Stimulated activated CD4-positive, alpha-beta T cell treated with anti-CD3 and anti-CD28 coated beads, Interleukin-1b, Interleukin-23, amount 100 ng/mL, for 24 hours (primary cell): ENCODE measurements at regions not wholly inside any gene's neighbourhood (a gene's known extent, or its start where the extent isn't known, plus 50 kb on each side); places are given as distances from the start of the nearest gene placed in this dataset.
"Not testable (repeated sequence)": the region's sequence is repeated elsewhere in the genome, so short reads cannot be mapped to it uniquely, and the experiment has no call there.

Experiments used
- DNase-seq, 4 experiments: peaks; one replicate each; pipeline ENCODE4 v3.0.0-alpha.2; 2020; ENCODE audit warnings: low read depth in 4 of 4, low spot score in 1 of 4

GRCh38 chr10:111560027-111560426 lies 483.2 kb downstream of the ADRA2A start:
- no peak for DNase-seq

GRCh38 chr10:111561124-111561523 lies 484.3 kb downstream of the ADRA2A start:
- no peak for DNase-seq

GRCh38 chr10:111565542-111565941 lies 488.7 kb downstream of the ADRA2A start:
- DNase-seq: no peak

- DNase-seq: no peak
Observed at GRCh38 chr10:111578076-111578475, 501.2 kb downstream of the ADRA2A start.

GRCh38 chr10:111579473-111579872 lies 502.6 kb downstream of the ADRA2A start:
- no peak for DNase-seq

- DNase-seq: no peak
Observed at GRCh38 chr10:111590703-111591102, 513.9 kb downstream of the ADRA2A start.

GRCh38 chr10:111593578-111593977 lies 516.7 kb downstream of the ADRA2A start:
- DNase-seq: no peak

GRCh38 chr10:111595173-111595572 lies 518.3 kb downstream of the ADRA2A start:
- DNase-seq: no peak

- peak; percentile 0 to 13 (median 10) for DNase-seq
Observed at GRCh38 chr10:111598433-111599059, 521.7 kb downstream of the ADRA2A start.

GRCh38 chr10:111599943-111600342 lies 523.1 kb downstream of the ADRA2A start:
- no peak for DNase-seq

GRCh38 chr10:111600772-111601171 lies 523.9 kb downstream of the ADRA2A start:
- no peak for DNase-seq

- DNase-seq: no peak
Observed at GRCh38 chr10:111612273-111612672, 535.4 kb downstream of the ADRA2A start.

- DNase-seq: no peak
Observed at GRCh38 chr10:111634191-111634590, 549.4 kb downstream of the GPAM start.

GRCh38 chr10:111646021-111646420 lies 537.5 kb downstream of the GPAM start:
- DNase-seq: no peak

- no peak for DNase-seq
Observed at GRCh38 chr10:111648046-111648445, 535.5 kb downstream of the GPAM start.

GRCh38 chr10:111649080-111649479 lies 534.5 kb downstream of the GPAM start:
- not testable (repeated sequence) for DNase-seq

GRCh38 chr10:111650088-111650487 lies 533.5 kb downstream of the GPAM start:
- DNase-seq: no peak

GRCh38 chr10:111656066-111656465 lies 527.5 kb downstream of the GPAM start:
- no peak for DNase-seq

GRCh38 chr10:111677759-111678158 lies 505.8 kb downstream of the GPAM start:
- DNase-seq: no peak

- DNase-seq: no peak
Observed at GRCh38 chr10:111686796-111687195, 496.8 kb downstream of the GPAM start.

- DNase-seq: no peak
Observed at GRCh38 chr10:111698711-111699110, 484.9 kb downstream of the GPAM start.

- no peak for DNase-seq
Observed at GRCh38 chr10:111703986-111704385, 479.6 kb downstream of the GPAM start.

GRCh38 chr10:111705021-111705420 lies 478.5 kb downstream of the GPAM start:
- DNase-seq: no peak
